Amygdala (tissue), 56 donors: ENCODE measurements at regions not wholly inside any gene's neighbourhood (a gene's known extent, or its start where the extent isn't known, plus 50 kb on each side); places are given as distances from the start of the nearest gene placed in this dataset.
"Not testable (repeated sequence)": the region's sequence is repeated elsewhere in the genome, so short reads cannot be mapped to it uniquely, and the experiment has no call there.

ENCODE experiments used
- DNase-seq, 56 donors: peaks; one replicate each; lab custom pipeline; 2025; lab: John Stamatoyannopoulos, UW

DNA sequence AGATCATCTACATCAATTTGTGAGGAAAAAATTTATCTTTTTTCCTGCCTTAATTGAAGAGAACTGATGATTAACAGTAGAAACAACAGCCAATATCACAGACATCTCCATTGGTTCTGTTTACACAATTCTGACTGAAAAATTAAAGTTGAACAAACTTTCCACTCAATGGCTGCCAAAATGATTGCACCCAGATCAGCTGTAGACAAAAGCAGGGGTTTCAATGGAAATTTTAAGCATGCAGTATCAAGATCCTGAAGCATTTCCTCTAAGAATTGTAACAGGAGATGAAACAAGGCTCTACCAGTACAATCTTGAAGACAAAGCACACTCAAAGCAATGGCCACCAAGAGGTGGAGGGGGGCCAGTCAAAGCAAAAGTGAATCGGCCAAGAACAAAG lies 231.6 kb upstream of the KRR1 start:
- no peak for DNase-seq

DNA sequence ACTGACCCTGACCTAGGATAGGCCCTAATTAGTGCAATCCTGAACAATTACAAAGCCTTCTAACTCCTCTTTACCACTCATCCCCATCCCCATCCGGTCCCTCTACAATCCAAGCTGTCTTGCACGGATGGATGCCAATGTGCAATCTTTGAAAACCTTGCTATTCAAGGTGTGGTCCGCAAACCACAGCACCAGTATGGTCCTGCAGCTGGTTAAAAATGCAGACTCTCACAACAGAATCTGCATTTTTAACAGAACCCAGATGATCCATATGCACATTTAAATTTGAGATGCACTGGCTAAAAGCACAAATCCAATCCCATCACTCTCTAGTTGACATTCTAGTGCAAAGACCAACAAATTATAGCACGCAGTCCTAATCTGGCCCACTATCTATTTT lies 230.6 kb upstream of the KRR1 start:
- DNase-seq = no peak

DNA sequence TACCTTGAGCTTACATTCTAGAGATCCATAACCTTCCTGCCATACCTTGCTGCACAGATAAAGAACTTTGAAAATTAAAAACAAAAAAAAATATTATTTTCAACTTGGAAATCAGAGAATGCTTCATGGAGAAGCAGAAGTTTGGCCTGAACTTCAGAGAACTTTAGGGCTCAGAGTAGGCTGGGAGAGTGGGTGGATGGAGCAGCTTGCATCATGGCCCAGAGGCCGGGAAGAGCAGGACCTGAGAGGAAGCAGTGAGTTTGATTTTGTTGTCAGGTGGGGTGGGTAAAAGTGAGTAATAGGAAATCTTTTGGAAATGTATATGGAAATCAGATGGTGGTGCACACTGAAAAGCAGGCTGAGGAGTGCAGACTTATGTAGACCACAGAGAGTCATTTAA lies 228.5 kb upstream of the KRR1 start:
- no peak for DNase-seq

DNA sequence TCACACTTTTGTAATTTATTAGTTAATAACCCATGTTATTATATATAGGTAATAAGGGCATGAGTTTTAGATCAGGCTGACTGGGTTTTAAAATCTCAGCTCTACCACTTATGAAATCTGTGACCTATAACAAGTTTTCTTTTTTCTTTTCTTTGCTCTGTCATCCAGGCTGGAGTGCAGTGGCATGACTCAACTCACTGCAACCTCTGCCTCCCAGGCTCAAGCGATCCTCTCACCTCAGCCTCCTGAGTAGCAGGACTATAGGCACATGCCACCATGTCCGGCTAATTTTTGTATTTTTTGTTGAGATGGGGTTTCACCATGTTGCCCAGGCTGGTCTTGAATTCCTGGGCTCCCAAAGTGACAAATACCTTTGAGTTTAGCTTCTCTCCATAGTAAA lies 227.7 kb upstream of the KRR1 start:
- DNase-seq = not testable (repeated sequence)

DNA sequence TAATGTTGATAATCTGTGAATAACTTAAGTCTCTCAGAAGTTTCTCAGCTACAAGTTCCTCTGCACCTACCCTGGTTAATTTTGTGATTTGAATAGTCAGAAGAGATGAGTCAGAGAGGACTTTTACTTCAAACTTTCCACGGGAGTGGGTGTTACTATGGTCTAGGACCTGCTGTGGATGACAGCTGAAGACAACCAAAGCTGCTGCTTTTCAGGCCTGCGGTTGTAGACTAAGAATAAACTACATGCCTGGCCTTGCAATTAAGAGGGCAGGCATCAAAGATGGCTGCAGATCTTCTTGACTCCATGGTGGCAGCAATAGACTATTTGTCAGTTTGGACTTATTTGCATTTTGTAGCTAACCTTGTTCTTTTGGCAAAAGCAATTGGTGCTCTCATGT lies 227.1 kb upstream of the KRR1 start:
- no peak for DNase-seq

DNA sequence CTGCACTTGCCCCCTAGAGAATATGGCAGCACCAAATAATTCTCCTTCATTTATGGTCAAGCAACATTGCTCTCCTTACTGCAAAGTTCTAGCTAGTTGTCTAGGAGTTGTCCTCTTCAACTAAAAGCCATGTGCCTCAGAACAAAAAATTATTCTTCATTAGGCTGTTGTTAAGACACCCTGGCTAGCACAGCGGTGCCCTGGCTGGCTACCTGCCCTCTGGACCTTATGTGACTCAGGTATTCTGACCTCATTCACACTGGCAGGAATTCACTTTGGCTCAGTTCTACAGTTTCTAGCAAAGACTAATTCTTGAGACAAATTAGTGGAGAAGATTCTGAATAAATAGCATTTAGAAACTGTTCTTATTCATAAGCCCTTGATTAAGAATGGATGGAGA lies 224.4 kb upstream of the KRR1 start:
- peak in 20 of 56 donors; percentile 2 to 71 (median 10) for DNase-seq

DNA sequence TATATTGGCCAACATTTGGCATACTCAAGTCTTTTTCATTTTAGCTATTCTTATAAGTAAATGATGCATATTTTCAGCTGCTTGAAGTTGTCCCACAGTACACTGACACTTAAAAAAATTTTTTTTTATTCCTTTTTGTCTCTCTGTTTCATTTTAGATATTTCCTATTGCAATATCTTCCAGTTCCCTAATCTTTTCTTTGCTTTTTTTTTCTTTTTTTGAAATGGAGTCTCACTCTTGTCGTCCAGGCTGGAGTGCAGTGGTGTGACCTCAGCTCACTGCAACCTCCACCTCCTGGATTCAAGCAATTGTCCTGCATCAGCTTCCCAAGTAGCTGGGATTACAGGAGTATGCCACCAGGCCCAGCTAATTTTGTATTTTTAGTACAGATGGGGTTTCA lies 217.4 kb upstream of the KRR1 start:
- DNase-seq = no peak

DNA sequence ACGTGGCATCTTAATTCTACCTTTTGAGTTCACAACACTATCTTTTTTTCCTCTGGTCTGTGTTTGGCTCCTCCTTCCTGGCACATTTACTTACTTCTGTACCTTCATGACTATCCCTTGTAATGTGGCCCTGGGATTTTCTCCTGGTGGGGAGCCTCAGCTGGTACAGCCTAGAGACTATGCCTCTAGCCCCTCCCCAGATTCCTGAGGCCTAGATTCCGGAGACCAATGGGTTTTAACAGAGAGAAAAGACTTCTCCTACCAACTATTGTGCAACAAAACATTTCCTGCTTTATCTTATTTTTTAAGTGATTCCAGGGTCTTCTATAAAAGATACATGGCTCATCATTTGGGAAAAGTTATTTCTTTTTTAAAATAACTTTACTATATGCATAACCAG lies 216.2 kb upstream of the KRR1 start:
- no peak for DNase-seq

DNA sequence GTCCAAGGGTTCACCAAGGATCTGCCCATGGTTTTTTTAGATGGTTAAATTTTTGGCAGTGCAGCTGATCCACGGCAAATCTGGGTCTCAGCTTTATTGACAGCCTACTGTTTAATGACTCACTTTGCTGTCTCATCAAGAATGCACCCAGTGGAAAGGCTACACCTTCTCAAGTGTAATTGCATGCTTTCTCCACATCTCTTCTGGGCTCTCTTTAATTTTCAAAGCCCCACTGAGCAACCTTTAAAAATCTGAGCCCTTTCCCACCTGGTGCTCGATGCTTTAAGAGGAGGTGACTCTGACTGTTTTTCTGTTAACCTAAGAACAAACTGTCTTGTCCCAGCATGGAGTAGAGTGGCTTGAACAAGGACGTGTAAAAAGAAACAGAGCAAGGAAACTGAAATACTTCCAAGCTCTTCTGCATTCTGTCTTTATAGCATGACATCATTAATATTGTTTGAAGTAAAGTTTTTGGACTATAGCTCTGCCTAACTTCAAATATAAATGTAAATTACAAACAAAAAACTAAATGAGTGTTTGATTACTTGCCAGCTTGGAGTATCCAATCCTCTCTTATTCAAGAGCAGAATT lies 214.2 kb upstream of the KRR1 start:
- no peak for DNase-seq

DNA sequence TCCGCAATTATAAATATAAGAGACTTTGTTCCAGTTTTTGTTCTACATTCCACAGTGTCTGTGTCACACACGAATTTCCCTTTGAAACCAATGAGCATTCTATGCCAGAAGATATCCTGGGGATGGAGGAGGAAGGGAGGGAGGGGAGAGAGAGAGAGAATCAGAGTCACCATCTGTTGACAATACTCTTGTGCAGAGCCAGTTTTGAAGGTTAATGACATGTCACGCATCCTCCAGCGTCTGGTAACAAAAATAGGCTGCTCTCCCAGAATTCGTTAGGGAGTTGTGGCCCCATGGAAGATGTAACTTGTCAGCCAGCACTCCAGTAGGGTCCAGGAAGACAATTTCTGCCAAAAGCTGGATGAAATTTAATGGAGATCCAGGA lies 213.5 kb upstream of the KRR1 start:
- no peak for DNase-seq

DNA sequence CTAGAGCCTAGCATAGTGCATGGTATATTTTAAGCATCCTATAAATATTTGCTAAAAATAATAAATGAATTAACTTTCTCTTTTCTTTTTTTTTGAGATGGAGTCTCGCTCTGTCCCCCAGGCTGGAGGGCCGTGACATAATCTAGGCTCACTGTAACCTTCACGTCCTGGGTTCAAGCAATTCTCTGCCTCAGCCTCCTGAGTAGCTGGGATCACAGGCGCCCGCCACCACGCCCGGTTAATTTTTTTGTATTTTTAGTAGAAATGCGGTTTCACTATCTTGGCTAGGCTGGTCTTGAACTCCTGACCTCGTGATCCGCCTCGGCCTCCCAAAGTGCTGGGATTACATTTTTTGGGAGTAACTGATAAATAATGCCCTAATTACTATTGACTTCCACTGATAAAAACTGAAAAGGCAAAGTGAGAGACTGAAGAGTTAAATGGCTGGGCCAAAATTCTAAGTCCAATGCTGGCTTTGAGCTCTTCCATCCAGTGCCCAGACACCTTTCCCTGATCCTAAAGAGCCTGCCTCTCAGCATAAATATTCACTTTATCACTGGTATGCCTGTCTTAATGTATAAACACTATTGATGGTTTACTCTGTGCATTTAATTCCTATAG lies 213.0 kb upstream of the KRR1 start:
- DNase-seq = no peak

DNA sequence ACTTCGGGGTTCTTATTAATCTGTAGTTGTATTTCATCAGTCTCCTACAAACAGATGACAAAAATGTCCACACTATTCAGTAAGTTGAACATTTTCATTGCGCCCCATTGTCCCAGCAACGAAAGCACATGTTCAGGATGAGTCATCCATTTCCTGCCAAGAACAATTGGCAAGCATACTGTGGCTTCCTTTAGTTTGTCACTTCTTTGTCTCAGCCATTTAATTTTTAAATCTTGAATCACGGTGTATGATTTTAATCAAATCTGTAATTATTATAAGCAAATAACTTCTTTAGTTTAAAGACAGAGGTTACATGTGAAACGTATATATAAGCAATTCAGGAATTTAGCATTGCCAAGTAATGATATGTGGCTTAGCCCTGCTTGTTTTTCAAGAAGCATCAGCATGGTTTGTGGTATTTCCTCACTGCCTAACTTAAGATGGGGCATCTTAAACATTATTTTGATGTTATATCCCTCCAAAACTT lies 211.3 kb upstream of the KRR1 start:
- DNase-seq = peak in 32 of 56 donors; percentile 1 to 72 (median 18)

DNA sequence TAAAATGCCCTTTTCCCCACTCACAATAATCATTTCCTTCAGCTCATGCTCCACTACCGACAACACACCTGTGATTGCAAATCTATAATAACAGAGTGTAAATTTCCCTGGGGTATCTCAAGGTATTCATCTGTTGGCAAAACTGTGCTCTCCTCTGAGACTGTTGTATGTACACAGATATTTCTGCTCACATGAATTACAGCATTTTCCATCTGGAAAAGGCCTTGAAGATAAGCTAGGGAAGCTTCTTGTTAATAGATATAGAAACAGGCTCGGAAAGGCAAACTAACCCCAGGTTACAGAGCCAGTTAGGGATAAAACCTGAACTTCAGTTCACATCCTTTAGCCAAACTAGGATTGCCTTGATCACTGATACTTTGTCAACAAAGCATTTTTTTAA lies 210.4 kb upstream of the KRR1 start:
- no peak for DNase-seq

DNA sequence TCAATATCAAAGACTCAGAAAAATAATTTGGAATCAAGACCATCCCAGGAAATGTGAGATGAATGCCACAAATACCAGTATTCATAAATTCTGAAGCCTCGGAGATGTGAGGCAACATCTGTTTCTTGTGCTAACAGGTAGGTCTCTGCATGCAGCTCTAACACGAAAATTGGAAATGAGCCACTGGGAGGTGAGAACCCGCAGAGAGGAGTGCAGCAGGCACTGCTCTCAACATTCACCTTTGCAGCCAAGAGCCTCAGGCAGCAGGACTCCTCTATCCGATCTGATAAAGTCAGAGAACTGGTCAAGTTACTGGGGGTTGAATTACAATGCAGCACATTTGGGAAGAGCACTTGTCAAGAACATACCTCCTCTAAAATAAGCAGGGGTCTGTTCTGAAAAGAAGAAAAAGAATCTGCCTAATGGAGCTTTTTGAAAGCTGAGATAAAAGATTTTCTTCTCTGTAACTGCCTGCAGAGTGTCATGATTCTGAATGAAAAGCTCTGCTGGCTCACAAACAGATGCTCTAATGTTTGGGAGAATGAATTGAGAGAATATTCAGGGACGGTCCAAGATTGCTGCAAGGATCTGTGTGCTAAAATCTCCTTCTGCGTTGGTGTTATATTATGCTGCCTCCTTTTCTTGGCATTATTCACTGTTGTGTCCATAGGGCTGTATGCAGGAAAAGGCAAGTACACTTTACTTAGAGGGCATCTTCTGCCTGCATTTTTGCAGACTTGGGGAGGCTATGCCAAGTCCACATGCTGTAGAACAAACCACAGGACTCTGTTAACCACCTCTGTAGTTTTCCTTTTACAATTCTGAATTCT lies 209.6 kb upstream of the KRR1 start:
- peak in 3 of 56 donors; percentile 6 to 33 (median 29) for DNase-seq

DNA sequence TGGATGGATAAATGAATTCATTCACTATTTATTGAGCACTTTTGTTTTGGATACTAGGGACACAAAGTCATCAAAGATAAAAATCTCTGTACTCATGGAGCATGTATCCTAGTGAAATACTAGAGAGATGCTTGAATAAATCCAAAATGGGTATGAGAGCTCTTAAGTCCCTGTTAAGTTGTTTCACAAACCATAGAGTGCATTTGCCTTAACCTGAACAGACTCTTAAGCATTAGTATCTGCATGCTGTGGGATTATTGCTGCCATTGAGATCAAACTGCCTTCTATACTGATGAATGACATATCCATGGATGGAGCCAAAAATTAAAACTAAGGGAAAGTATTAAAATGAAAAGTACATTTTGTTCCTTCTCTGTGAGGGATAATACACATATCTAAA lies 206.5 kb upstream of the KRR1 start:
- no peak for DNase-seq

DNA sequence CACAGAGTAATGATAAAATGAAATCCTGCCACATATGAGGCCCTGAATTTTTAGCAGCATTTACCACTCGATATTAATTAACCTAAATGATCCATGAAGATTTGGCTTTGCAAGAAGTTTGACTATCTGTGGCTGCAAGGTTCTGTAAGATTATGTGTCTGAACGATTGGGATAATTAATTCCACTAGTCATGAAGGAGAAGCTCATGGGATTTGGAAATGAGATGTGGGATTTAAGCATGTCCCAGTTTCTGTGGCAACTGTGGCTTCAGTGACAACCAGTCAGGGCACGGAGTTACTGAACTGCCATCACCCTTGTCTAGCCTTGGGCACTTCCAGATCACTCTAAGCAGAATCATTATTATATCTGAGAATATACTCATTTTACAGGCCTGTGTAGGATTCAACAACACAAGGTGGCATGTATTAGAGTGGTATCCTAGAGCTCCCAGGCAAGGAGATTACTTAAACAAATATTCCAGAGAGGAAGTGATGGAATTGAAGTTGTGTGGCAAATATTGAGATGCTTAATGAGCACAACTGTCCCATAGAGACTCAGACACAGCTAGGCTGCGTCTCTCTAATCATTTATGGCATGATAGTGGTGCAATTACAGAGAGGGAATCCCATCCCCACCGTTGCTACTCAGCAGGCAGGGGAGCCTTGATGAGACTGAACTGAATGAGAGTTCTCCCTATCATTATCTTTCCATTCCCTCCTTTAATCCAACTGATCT lies 205.0 kb upstream of the KRR1 start:
- DNase-seq = no peak

DNA sequence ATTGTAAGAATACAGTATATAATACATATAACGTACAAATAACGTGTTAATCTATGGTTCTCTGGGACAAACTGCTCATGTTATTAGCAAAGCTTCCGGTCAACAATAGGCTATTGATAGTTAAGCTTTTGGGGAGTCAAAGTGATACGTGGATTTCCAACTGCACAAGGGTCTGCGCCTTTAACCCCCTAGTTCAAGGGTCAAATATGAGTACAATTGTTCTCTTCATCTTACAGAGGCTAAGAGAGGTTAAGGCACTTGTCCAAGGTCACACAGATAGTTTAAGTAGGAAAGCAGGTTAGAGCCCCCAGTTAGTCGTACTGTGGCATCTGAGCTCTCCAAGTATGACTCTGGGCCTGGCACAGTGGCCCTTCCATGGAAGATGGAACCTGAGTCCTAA lies 204.3 kb upstream of the KRR1 start:
- DNase-seq = no peak

DNA sequence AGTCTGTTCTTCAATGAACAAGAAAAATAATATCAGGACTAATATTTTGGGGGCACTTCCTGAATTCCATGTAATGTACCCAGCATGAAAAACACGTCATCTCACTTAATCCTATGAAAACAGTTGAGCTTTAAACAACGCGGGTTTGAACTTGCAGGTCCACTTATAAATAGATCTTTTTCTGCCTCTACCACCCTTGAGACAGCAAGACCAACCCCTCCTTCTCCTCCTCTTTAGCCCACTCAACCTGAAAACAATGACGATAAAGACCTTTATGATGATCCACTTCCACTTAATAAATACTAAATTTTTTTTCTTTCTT lies 203.9 kb upstream of the KRR1 start:
- no peak for DNase-seq

DNA sequence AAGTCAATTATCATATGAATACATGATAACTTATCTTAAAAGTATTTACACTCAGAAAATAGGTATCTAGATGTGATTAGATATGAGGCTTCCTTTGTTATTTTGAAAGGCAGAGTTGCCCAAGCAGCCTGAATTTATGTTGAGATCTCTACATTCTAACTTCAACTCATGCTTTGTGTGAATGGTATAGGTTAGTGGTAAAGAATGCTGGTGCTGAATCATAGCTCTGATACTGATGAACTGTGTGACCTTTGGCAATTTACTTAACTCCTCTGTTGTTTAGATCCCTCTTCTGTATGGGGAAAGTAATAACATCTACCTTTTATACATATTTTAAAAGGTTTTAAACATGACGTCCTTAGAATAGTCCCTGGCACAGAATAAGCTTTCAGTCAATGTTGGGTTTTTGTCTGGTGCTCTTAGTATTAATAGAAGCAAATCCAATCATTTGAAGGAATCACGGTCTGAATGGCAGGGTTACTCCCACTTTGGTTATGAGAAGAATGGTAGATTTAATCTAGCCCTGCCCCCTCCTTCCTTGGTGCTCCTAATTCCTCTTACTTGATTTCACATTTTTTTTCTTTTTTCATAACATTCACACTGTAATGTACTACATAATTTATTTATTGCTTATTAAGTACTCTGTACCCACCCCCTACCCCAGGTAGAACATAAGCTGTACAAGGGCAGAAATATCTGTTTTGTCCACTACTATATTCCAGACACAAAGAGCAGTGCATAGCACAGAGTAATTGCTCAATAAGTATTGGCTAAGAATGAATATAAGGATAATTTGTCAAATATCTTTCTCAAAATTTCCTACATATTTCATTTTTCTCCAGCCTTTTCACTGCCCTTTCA lies 203.3 kb upstream of the KRR1 start:
- no peak for DNase-seq

DNA sequence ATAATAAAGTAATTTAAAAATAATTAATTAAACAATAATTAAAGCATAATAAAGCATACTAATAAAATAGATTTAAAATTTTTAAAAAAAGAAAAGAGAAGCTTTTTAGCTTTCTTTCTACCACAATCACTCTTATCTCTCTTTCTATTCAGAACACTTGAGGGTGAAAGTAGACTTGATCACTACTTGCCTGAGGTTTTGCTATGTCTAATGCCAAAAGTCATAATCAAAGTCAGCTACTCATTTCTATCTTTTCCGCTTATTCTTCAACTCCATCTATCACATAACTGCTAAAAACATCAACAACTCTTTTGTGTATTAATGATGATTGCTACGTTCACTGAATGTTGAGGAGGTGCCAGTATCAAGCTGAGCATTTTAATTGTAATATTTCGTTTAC lies 202.0 kb upstream of the KRR1 start:
- no peak for DNase-seq
